ENCODE measurements at regions not wholly inside any gene's neighbourhood (a gene's known extent, or its start where the extent isn't known, plus 50 kb on each side); places are given as distances from the start of the nearest gene placed in this dataset.
"Not testable (repeated sequence)": the region's sequence is repeated elsewhere in the genome, so short reads cannot be mapped to it uniquely, and the experiment has no call there.

- Histone ChIP-seq H3K9ac (ENCODE audit: insufficient read length, low read depth) (no peak overlapping the region), H3K4me1 (ENCODE audit: insufficient read depth, insufficient read length) (no peaks in the 10 kb centered on the region), H3K9me3 (ENCODE audit: insufficient read depth, low read length) (no peaks in the 10 kb centered on the region), H3K36me3 (ENCODE audit: insufficient read depth, insufficient read length, low read length) (no peaks in the 10 kb centered on the region), H3K4me3 (ENCODE audit: insufficient read length, low read depth) (no peak overlapping the region), H3K27me3 (ENCODE audit: insufficient read depth, insufficient read length) (no peaks in the 10 kb centered on the region)
- no peak for DNase-seq (ENCODE audit: low read depth, low spot score)
- no peak for TF ChIP-seq YY1 (IDR thresholded peaks at IDR 0.05; ENCODE audit: insufficient read depth, insufficient read length)
- TF ChIP-seq SUZ12 (IDR thresholded peaks at IDR 0.05; ENCODE audit: extremely low read depth, insufficient read depth, insufficient read length), result no peak
- no peak for TF ChIP-seq ZNF274 (IDR thresholded peaks at IDR 0.05; ENCODE audit: low read depth, low read length)
These were observed 155.3 kb downstream of the ADSS2 start for GRCh38 chr1:244296447-244296846.

GRCh38 chr1:244297087-244297486 lies 154.6 kb downstream of the ADSS2 start:
- no peak overlapping the region for H3K9ac ChIP-seq (ENCODE audit: insufficient read length, low read depth)
- DNase-seq (ENCODE audit: low read depth, low spot score), result no peak
- no peak overlapping the region for H3K4me3 ChIP-seq (ENCODE audit: insufficient read length, low read depth)
- no peaks in the 10 kb centered on the region for H3K36me3 ChIP-seq (ENCODE audit: insufficient read depth, insufficient read length, low read length)
- no peaks in the 10 kb centered on the region for H3K27me3 ChIP-seq (ENCODE audit: insufficient read depth, insufficient read length)
- H3K9me3 ChIP-seq (ENCODE audit: insufficient read depth, low read length), result no peaks in the 10 kb centered on the region
- TF ChIP-seq YY1 (IDR thresholded peaks at IDR 0.05; ENCODE audit: insufficient read depth, insufficient read length), result no peak
- TF ChIP-seq SUZ12 (IDR thresholded peaks at IDR 0.05; ENCODE audit: extremely low read depth, insufficient read depth, insufficient read length), result no peak
- TF ChIP-seq ZNF274 (IDR thresholded peaks at IDR 0.05; ENCODE audit: low read depth, low read length), result no peak
- no peaks in the 10 kb centered on the region for H3K4me1 ChIP-seq (ENCODE audit: insufficient read depth, insufficient read length)

GRCh38 chr1:244297616-244298015 lies 154.1 kb downstream of the ADSS2 start:
- Histone ChIP-seq H3K4me1 (ENCODE audit: insufficient read depth, insufficient read length) (no peaks in the 10 kb centered on the region), H3K9ac (ENCODE audit: insufficient read length, low read depth) (no peak overlapping the region), H3K4me3 (ENCODE audit: insufficient read length, low read depth) (no peak overlapping the region), H3K36me3 (ENCODE audit: insufficient read depth, insufficient read length, low read length) (no peaks in the 10 kb centered on the region), H3K27me3 (ENCODE audit: insufficient read depth, insufficient read length) (no peaks in the 10 kb centered on the region), H3K9me3 (ENCODE audit: insufficient read depth, low read length) (no peaks in the 10 kb centered on the region)
- DNase-seq (ENCODE audit: low read depth, low spot score), result no peak
- TF ChIP-seq YY1 (IDR thresholded peaks at IDR 0.05; ENCODE audit: insufficient read depth, insufficient read length) (no peak), ZNF274 (IDR thresholded peaks at IDR 0.05; ENCODE audit: low read depth, low read length) (no peak), SUZ12 (IDR thresholded peaks at IDR 0.05; ENCODE audit: extremely low read depth, insufficient read depth, insufficient read length) (no peak)

GRCh38 chr1:244300029-244300375 lies 151.7 kb downstream of the ADSS2 start:
- not testable (repeated sequence) for H3K9ac ChIP-seq (ENCODE audit: insufficient read length, low read depth); DNase-seq (ENCODE audit: low read depth, low spot score); H3K27me3 ChIP-seq (ENCODE audit: insufficient read depth, insufficient read length); H3K4me1 ChIP-seq (ENCODE audit: insufficient read depth, insufficient read length); H3K4me3 ChIP-seq (ENCODE audit: insufficient read length, low read depth); H3K9me3 ChIP-seq (ENCODE audit: insufficient read depth, low read length); H3K36me3 ChIP-seq (ENCODE audit: insufficient read depth, insufficient read length, low read length)

DNA sequence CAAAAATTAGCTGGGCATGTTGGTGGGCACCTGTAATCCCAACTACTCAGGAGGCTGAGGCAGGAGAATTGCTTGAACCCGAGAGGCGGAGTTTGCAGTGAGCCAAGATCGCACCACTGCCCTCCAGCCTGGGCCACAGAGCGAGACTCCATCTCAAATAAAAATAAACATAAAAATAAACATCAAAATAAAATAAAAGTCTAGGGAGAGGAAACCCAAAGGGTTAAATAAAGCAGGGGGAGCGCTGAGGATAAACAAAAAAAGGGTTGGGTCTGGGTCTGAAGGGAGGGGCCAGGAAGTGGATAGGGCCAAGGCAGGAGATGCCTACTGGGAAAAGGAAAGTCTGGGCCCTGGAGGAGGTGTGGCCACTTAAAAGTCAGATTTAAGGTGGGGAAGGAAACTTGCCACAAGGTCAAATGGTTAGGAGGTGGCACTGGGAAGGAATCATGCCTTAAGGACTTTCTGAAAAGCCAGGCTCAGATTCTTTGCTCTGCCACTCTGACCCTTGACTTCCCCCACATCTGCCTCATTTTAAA lies 150.0 kb downstream of the ADSS2 start:
- no peak overlapping the region for H3K4me3 ChIP-seq (ENCODE audit: insufficient read length, low read depth)

GRCh38 chr1:244302876-244303609 lies 148.7 kb downstream of the ADSS2 start:
- DNase-seq (ENCODE audit: low read depth, low spot score), result no peak
- H3K9ac ChIP-seq (ENCODE audit: insufficient read length, low read depth), result no peak overlapping the region

More for the DNA sequence above, 150.0 kb downstream of the ADSS2 start:
- Histone ChIP-seq H3K4me1 (ENCODE audit: insufficient read depth, insufficient read length) (peaks cover 4% of the 10 kb centered on the region), H3K9me3 (ENCODE audit: insufficient read depth, low read length) (peaks cover 18% of the 10 kb centered on the region), H3K36me3 (ENCODE audit: insufficient read depth, insufficient read length, low read length) (no peaks in the 10 kb centered on the region), H3K27me3 (ENCODE audit: insufficient read depth, insufficient read length) (no peaks in the 10 kb centered on the region), H3K9ac (ENCODE audit: insufficient read length, low read depth) (no peak overlapping the region)
- no peak for TF ChIP-seq SUZ12 (IDR thresholded peaks at IDR 0.05; ENCODE audit: extremely low read depth, insufficient read depth, insufficient read length)
- no peak for TF ChIP-seq YY1 (IDR thresholded peaks at IDR 0.05; ENCODE audit: insufficient read depth, insufficient read length)
- TF ChIP-seq ZNF274 (IDR thresholded peaks at IDR 0.05; ENCODE audit: low read depth, low read length), result no peak
- no peak for DNase-seq (ENCODE audit: low read depth, low spot score)

DNA sequence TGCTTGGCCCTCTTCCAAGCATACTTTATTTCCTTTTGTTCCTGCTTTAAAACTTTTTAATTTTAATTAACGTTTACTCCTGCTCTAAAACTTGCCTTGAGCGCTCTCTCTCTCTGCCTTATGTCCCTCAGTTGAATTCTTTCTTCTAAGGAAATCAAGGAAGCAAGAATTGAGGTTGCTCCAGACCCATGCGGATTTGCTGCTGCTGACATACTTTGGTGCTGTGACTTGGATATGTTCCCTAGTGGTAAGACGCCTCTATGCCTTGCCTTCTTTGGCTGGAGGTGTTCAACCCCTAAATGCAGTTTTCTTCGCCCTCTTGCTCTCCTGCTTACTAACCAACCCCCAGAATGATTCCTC lies 148.1 kb downstream of the ADSS2 start:
- TF ChIP-seq YY1 (IDR thresholded peaks at IDR 0.05; ENCODE audit: insufficient read depth, insufficient read length), result no peak
- no peak for TF ChIP-seq SUZ12 (IDR thresholded peaks at IDR 0.05; ENCODE audit: extremely low read depth, insufficient read depth, insufficient read length)
- no peak for TF ChIP-seq ZNF274 (IDR thresholded peaks at IDR 0.05; ENCODE audit: low read depth, low read length)
- Histone ChIP-seq H3K4me3 (ENCODE audit: insufficient read length, low read depth) (no peak overlapping the region), H3K9me3 (ENCODE audit: insufficient read depth, low read length) (peaks cover 37% of the 10 kb centered on the region), H3K27me3 (ENCODE audit: insufficient read depth, insufficient read length) (no peaks in the 10 kb centered on the region), H3K4me1 (ENCODE audit: insufficient read depth, insufficient read length) (peaks cover 4% of the 10 kb centered on the region), H3K9ac (ENCODE audit: insufficient read length, low read depth) (no peak overlapping the region), H3K36me3 (ENCODE audit: insufficient read depth, insufficient read length, low read length) (no peaks in the 10 kb centered on the region)
- DNase-seq (ENCODE audit: low read depth, low spot score), result no peak

More at GRCh38 chr1:244302876-244303609, 148.7 kb downstream of the ADSS2 start:
- no peak for TF ChIP-seq SUZ12 (IDR thresholded peaks at IDR 0.05; ENCODE audit: extremely low read depth, insufficient read depth, insufficient read length)
- TF ChIP-seq YY1 (IDR thresholded peaks at IDR 0.05; ENCODE audit: insufficient read depth, insufficient read length), result no peak
- TF ChIP-seq ZNF274 (IDR thresholded peaks at IDR 0.05; ENCODE audit: low read depth, low read length), result no peak
- Histone ChIP-seq H3K9me3 (ENCODE audit: insufficient read depth, low read length) (peaks cover 31% of the 10 kb centered on the region), H3K4me1 (ENCODE audit: insufficient read depth, insufficient read length) (peaks cover 4% of the 10 kb centered on the region), H3K4me3 (ENCODE audit: insufficient read length, low read depth) (no peak overlapping the region), H3K36me3 (ENCODE audit: insufficient read depth, insufficient read length, low read length) (no peaks in the 10 kb centered on the region), H3K27me3 (ENCODE audit: insufficient read depth, insufficient read length) (no peaks in the 10 kb centered on the region)

All from NT2/D1 (cell line).